Astrocyte of the spinal cord (primary cell): ENCODE measurements at regions not wholly inside any gene's neighbourhood (a gene's known extent, or its start where the extent isn't known, plus 50 kb on each side); places are given as distances from the start of the nearest gene placed in this dataset.

ENCODE experiments used
- DNase-seq: peaks from one replicate; pipeline ENCODE4 v3.0.0; 2011; ENCODE audit warnings: low read depth, low spot score
- H3K4me3 ChIP-seq: 2 replicates; pipeline ENCODE4 v1.5.1; 2011; ENCODE audit warnings: low read depth, mild to moderate bottlenecking, low read length, moderate library complexity
- CTCF ChIP-seq: IDR thresholded peaks from 2 replicates; pipeline ENCODE4 v1.5.1; 2012; ENCODE audit warnings: low read depth, mild to moderate bottlenecking, low read length, inconsistent platforms
- in situ Hi-C: cut with HindIII; loops from 2 replicates; pipeline ENCODE4 v1.10.0; 2017; ENCODE audit warnings: low sequenced_read_pairs

- H3K4me3 ChIP-seq, result no peak overlapping the region
- in situ Hi-C loops, result no loop called here
- DNase-seq, result no peak
- no peak for TF ChIP-seq CTCF
Observed at GRCh38 chr2:45145073-45145899, 136.0 kb upstream of the SIX2 start.

- no peak for DNase-seq
- no peak for TF ChIP-seq CTCF
- no peak overlapping the region for H3K4me3 ChIP-seq
- in situ Hi-C loops, result no loop called here
Observed at GRCh38 chr2:45141883-45142866, 132.9 kb upstream of the SIX2 start.

GRCh38 chr2:45140675-45141074 is 131.4 kb upstream of the SIX2 start:
- no peak overlapping the region for H3K4me3 ChIP-seq
- TF ChIP-seq CTCF, result no peak
- in situ Hi-C loops, result no loop called here
- DNase-seq, result no peak

- in situ Hi-C loops, result no loop called here
- H3K4me3 ChIP-seq, result no peak overlapping the region
- DNase-seq, result no peak
- TF ChIP-seq CTCF, result no peak
Observed at GRCh38 chr2:45138904-45139303, 129.7 kb upstream of the SIX2 start.

- no peak for TF ChIP-seq CTCF
- no peak overlapping the region for H3K4me3 ChIP-seq
- in situ Hi-C loops, result no loop called here
- no peak for DNase-seq
Observed at GRCh38 chr2:45137966-45138695, 128.9 kb upstream of the SIX2 start.

- no peak for DNase-seq
- in situ Hi-C loops, result no loop called here
- no peak for TF ChIP-seq CTCF
- no peak overlapping the region for H3K4me3 ChIP-seq
Observed at GRCh38 chr2:45134726-45135125, 125.5 kb upstream of the SIX2 start.
